SK-N-DZ (cell line): ENCODE measurements at regions not wholly inside any gene's neighbourhood (a gene's known extent, or its start where the extent isn't known, plus 50 kb on each side); places are given as distances from the start of the nearest gene placed in this dataset.

Experiments
- small RNA-seq, 2 experiments: library from RNA; depleted of rRNA; stranded (forward); fragments of <200 nt; gene quantifications; one replicate each; pipeline ENCODE3, GENCODE V24; 2014

Small RNA genes in the stretch of these regions (small RNA-seq; reads per million reads assigned to genes)
- gene RF00019 = 0 reads per million in 2 experiments
